Nephron (organoid): ENCODE measurements at regions not wholly inside any gene's neighbourhood (a gene's known extent, or its start where the extent isn't known, plus 50 kb on each side); places are given as distances from the start of the nearest gene placed in this dataset.

Experiments used
- H3K27ac Mint-ChIP-seq, 3 experiments: 2 replicates each; pipeline ENCODE4 v1.8.0; 2020; ENCODE audit warnings: mixed read lengths in 3 of 3, mild to moderate bottlenecking in 2 of 3, moderate library complexity in 1 of 3
- H3K27me3 Mint-ChIP-seq: 2 replicates; pipeline ENCODE4 v1.8.0; 2021; ENCODE audit warnings: low read depth, mild to moderate bottlenecking, moderate library complexity, mixed read lengths
- H3K36me3 Mint-ChIP-seq: 2 replicates; pipeline ENCODE4 v1.8.0; 2020; ENCODE audit warnings: low read depth, mixed read lengths
- H3K4me1 Mint-ChIP-seq: 2 replicates; pipeline ENCODE4 v1.8.0; 2020; ENCODE audit warnings: mixed read lengths
- H3K4me3 Mint-ChIP-seq, 3 experiments: 2 replicates each; pipeline ENCODE4 v1.8.0; 2020; ENCODE audit warnings: mild to moderate bottlenecking in 3 of 3, mixed read lengths in 3 of 3, moderate library complexity in 2 of 3
- H3K9me3 Mint-ChIP-seq: 2 replicates; pipeline ENCODE4 v1.8.0; 2020; ENCODE audit warnings: mixed read lengths
- CTCF ChIP-seq, 3 experiments: fragments of 200-600 bp; sonication (generic); IDR thresholded peaks; one replicate each; pipeline ENCODE4 v1.5.0; 2021; ENCODE audit warnings: antibody characterized with exemption in 3 of 3; ENCODE audit not compliant: unreplicated experiment in 3 of 3

- Mint-ChIP-seq H3K36me3 (no peaks in the 10 kb centered on the region), H3K4me1 (no peaks in the 10 kb centered on the region), H3K27ac (no peak overlapping the region), H3K9me3 (peaks cover 9% of the 10 kb centered on the region), H3K27me3 (no peaks in the 10 kb centered on the region), H3K4me3 (no peak overlapping the region)
- no peak for TF ChIP-seq CTCF (IDR thresholded peaks at IDR 0.05; ENCODE audit: unreplicated experiment in 3 of 3)
These were observed 360.0 kb upstream of the ZNF462 start for GRCh38 chr9:106502930-106503329.

- H3K27me3 Mint-ChIP-seq, result no peaks in the 10 kb centered on the region
- no peaks in the 10 kb centered on the region for H3K36me3 Mint-ChIP-seq
- TF ChIP-seq CTCF (IDR thresholded peaks at IDR 0.05; ENCODE audit: unreplicated experiment in 3 of 3), result no peak
- H3K27ac Mint-ChIP-seq, result no peak overlapping the region
- peaks cover 9% of the 10 kb centered on the region for H3K9me3 Mint-ChIP-seq
- H3K4me3 Mint-ChIP-seq, result no peak overlapping the region
- no peaks in the 10 kb centered on the region for H3K4me1 Mint-ChIP-seq
These were observed 359.2 kb upstream of the ZNF462 start for GRCh38 chr9:106503759-106504158.

GRCh38 chr9:106526716-106527204 lies 336.2 kb upstream of the ZNF462 start:
- peaks cover 3% of the 10 kb centered on the region for H3K27me3 Mint-ChIP-seq
- no peaks in the 10 kb centered on the region for H3K36me3 Mint-ChIP-seq
- no peak overlapping the region for H3K4me3 Mint-ChIP-seq
- no peak overlapping the region for H3K27ac Mint-ChIP-seq
- H3K9me3 Mint-ChIP-seq, result peaks cover 7% of the 10 kb centered on the region
- H3K4me1 Mint-ChIP-seq, result no peaks in the 10 kb centered on the region
- TF ChIP-seq CTCF (IDR thresholded peaks at IDR 0.05; ENCODE audit: unreplicated experiment in 3 of 3), result no peak

GRCh38 chr9:106528158-106528557 lies 334.8 kb upstream of the ZNF462 start:
- peaks cover 4% of the 10 kb centered on the region for H3K9me3 Mint-ChIP-seq
- no peak overlapping the region for H3K27ac Mint-ChIP-seq
- H3K27me3 Mint-ChIP-seq, result peaks cover 3% of the 10 kb centered on the region
- no peaks in the 10 kb centered on the region for H3K4me1 Mint-ChIP-seq
- no peak for TF ChIP-seq CTCF (IDR thresholded peaks at IDR 0.05; ENCODE audit: unreplicated experiment in 3 of 3)
- no peak overlapping the region for H3K4me3 Mint-ChIP-seq
- no peaks in the 10 kb centered on the region for H3K36me3 Mint-ChIP-seq

GRCh38 chr9:106529616-106530015 lies 333.4 kb upstream of the ZNF462 start:
- TF ChIP-seq CTCF (IDR thresholded peaks at IDR 0.05; ENCODE audit: unreplicated experiment in 3 of 3), result no peak
- Mint-ChIP-seq H3K9me3 (no peaks in the 10 kb centered on the region), H3K4me1 (no peaks in the 10 kb centered on the region), H3K4me3 (no peak overlapping the region), H3K27me3 (peaks cover 3% of the 10 kb centered on the region), H3K27ac (no peak overlapping the region), H3K36me3 (no peaks in the 10 kb centered on the region)

- peaks cover 11% of the 10 kb centered on the region for H3K4me1 Mint-ChIP-seq
These were observed 331.5 kb upstream of the ZNF462 start for GRCh38 chr9:106531491-106531890.

More at GRCh38 chr9:106531491-106531890, 331.5 kb upstream of the ZNF462 start:
- Mint-ChIP-seq H3K4me3 (no peak overlapping the region), H3K27ac (no peak overlapping the region), H3K36me3 (no peaks in the 10 kb centered on the region), H3K27me3 (peaks cover 3% of the 10 kb centered on the region), H3K9me3 (no peaks in the 10 kb centered on the region)
- no peak for TF ChIP-seq CTCF (IDR thresholded peaks at IDR 0.05; ENCODE audit: unreplicated experiment in 3 of 3)
